Neuron (in vitro differentiated cells): ENCODE measurements at regions not wholly inside any gene's neighbourhood (a gene's known extent, or its start where the extent isn't known, plus 50 kb on each side); places are given as distances from the start of the nearest gene placed in this dataset.
"Not testable (repeated sequence)": the region's sequence is repeated elsewhere in the genome, so short reads cannot be mapped to it uniquely, and the experiment has no call there.

ENCODE experiments used
- H2AFZ ChIP-seq: one replicate; pipeline ENCODE4 v1.6.1; 2013; ENCODE audit warnings: low read depth, mild to moderate bottlenecking, inconsistent platforms, low read length, moderate library complexity
- H3K27me3 ChIP-seq: one replicate; pipeline ENCODE4 v1.6.1; 2013; ENCODE audit warnings: low read length; ENCODE audit not compliant: insufficient read depth
- H3K36me3 ChIP-seq: one replicate; pipeline ENCODE4 v1.6.1; 2013; ENCODE audit warnings: low read length; ENCODE audit not compliant: insufficient read depth
- H3K4me1 ChIP-seq: one replicate; pipeline ENCODE4 v1.6.1; 2013; ENCODE audit warnings: low read length; ENCODE audit not compliant: insufficient read depth
- H3K4me3 ChIP-seq: 2 replicates; pipeline ENCODE4 v1.5.1; 2013; ENCODE audit warnings: mild to moderate bottlenecking, low read length, moderate library complexity
- H3K9me3 ChIP-seq: one replicate; pipeline ENCODE4 v1.6.1; 2013; ENCODE audit warnings: low read length

GRCh38 chr4:138450546-138451275 is 208.6 kb upstream of the SLC7A11 start:
- no peak overlapping the region for H3K4me3 ChIP-seq
- H3K4me1 ChIP-seq = no peaks in the 10 kb centered on the region
- no peaks in the 10 kb centered on the region for H3K27me3 ChIP-seq
- no peaks in the 10 kb centered on the region for H3K36me3 ChIP-seq
- H3K9me3 ChIP-seq = no peaks in the 10 kb centered on the region
- no peak overlapping the region for H2AFZ ChIP-seq

- no peaks in the 10 kb centered on the region for H3K9me3 ChIP-seq
- H3K36me3 ChIP-seq = no peaks in the 10 kb centered on the region
- no peaks in the 10 kb centered on the region for H3K27me3 ChIP-seq
- H3K4me3 ChIP-seq = no peak overlapping the region
- H3K4me1 ChIP-seq = no peaks in the 10 kb centered on the region
- no peak overlapping the region for H2AFZ ChIP-seq
Observed at GRCh38 chr4:138449938-138450337, 207.8 kb upstream of the SLC7A11 start.

GRCh38 chr4:138448169-138448568 is 206.0 kb upstream of the SLC7A11 start:
- Histone ChIP-seq H3K4me1 (no peaks in the 10 kb centered on the region), H3K9me3 (no peaks in the 10 kb centered on the region), H3K36me3 (no peaks in the 10 kb centered on the region), H3K27me3 (no peaks in the 10 kb centered on the region), H3K4me3 (no peak overlapping the region), H2AFZ (no peak overlapping the region)

- Histone ChIP-seq H3K9me3 (no peaks in the 10 kb centered on the region), H3K4me1 (no peaks in the 10 kb centered on the region), H3K4me3 (no peak overlapping the region), H3K27me3 (no peaks in the 10 kb centered on the region), H2AFZ (no peak overlapping the region), H3K36me3 (no peaks in the 10 kb centered on the region)
Observed at GRCh38 chr4:138446456-138446855, 204.3 kb upstream of the SLC7A11 start.

- no peak overlapping the region for H2AFZ ChIP-seq
- H3K4me1 ChIP-seq = no peaks in the 10 kb centered on the region
- H3K27me3 ChIP-seq = no peaks in the 10 kb centered on the region
- no peak overlapping the region for H3K4me3 ChIP-seq
- H3K36me3 ChIP-seq = no peaks in the 10 kb centered on the region
- no peaks in the 10 kb centered on the region for H3K9me3 ChIP-seq
Observed at GRCh38 chr4:138445098-138445497, 202.9 kb upstream of the SLC7A11 start.

- Histone ChIP-seq H2AFZ (no peak overlapping the region), H3K36me3 (no peaks in the 10 kb centered on the region), H3K4me1 (no peaks in the 10 kb centered on the region), H3K27me3 (no peaks in the 10 kb centered on the region), H3K4me3 (no peak overlapping the region), H3K9me3 (no peaks in the 10 kb centered on the region)
Observed at GRCh38 chr4:138444260-138444659, 202.1 kb upstream of the SLC7A11 start.

GRCh38 chr4:138439143-138439581 is 197.0 kb upstream of the SLC7A11 start:
- no peaks in the 10 kb centered on the region for H3K4me1 ChIP-seq
- no peaks in the 10 kb centered on the region for H3K27me3 ChIP-seq
- no peak overlapping the region for H2AFZ ChIP-seq
- no peaks in the 10 kb centered on the region for H3K36me3 ChIP-seq
- no peak overlapping the region for H3K4me3 ChIP-seq
- H3K9me3 ChIP-seq = no peaks in the 10 kb centered on the region

- Histone ChIP-seq H3K27me3 (no peaks in the 10 kb centered on the region), H3K36me3 (no peaks in the 10 kb centered on the region), H3K4me3 (no peak overlapping the region), H3K9me3 (no peaks in the 10 kb centered on the region), H2AFZ (no peak overlapping the region), H3K4me1 (no peaks in the 10 kb centered on the region)
Observed at GRCh38 chr4:138438608-138439007, 196.5 kb upstream of the SLC7A11 start.

GRCh38 chr4:138437263-138437851 is 195.2 kb upstream of the SLC7A11 start:
- H2AFZ ChIP-seq = no peak overlapping the region
- no peaks in the 10 kb centered on the region for H3K27me3 ChIP-seq
- no peak overlapping the region for H3K4me3 ChIP-seq
- H3K9me3 ChIP-seq = no peaks in the 10 kb centered on the region
- no peaks in the 10 kb centered on the region for H3K4me1 ChIP-seq
- no peaks in the 10 kb centered on the region for H3K36me3 ChIP-seq

GRCh38 chr4:138435733-138436132 is 193.6 kb upstream of the SLC7A11 start:
- not testable (repeated sequence) for H3K4me1 ChIP-seq, H3K4me3 ChIP-seq, H3K9me3 ChIP-seq, H3K36me3 ChIP-seq, H2AFZ ChIP-seq, H3K27me3 ChIP-seq

GRCh38 chr4:138435046-138435445 is 192.9 kb upstream of the SLC7A11 start:
- H3K9me3 ChIP-seq, H3K4me1 ChIP-seq, H3K27me3 ChIP-seq, H2AFZ ChIP-seq, H3K36me3 ChIP-seq, H3K4me3 ChIP-seq: not testable (repeated sequence)

- Histone ChIP-seq H3K4me3 (no peak overlapping the region), H2AFZ (no peak overlapping the region), H3K27me3 (no peaks in the 10 kb centered on the region), H3K36me3 (no peaks in the 10 kb centered on the region), H3K9me3 (no peaks in the 10 kb centered on the region), H3K4me1 (no peaks in the 10 kb centered on the region)
Observed at GRCh38 chr4:138428611-138429010, 186.5 kb upstream of the SLC7A11 start.

- H3K4me1 ChIP-seq = no peaks in the 10 kb centered on the region
- H3K4me3 ChIP-seq = no peak overlapping the region
- no peaks in the 10 kb centered on the region for H3K36me3 ChIP-seq
- no peaks in the 10 kb centered on the region for H3K27me3 ChIP-seq
- H3K9me3 ChIP-seq = no peaks in the 10 kb centered on the region
- no peak overlapping the region for H2AFZ ChIP-seq
Observed at GRCh38 chr4:138426786-138427185, 184.6 kb upstream of the SLC7A11 start.

- Histone ChIP-seq H3K4me1 (no peaks in the 10 kb centered on the region), H3K4me3 (no peak overlapping the region), H3K36me3 (no peaks in the 10 kb centered on the region)
Observed at GRCh38 chr4:138420471-138420870, 178.3 kb upstream of the SLC7A11 start.

More at GRCh38 chr4:138420471-138420870, 178.3 kb upstream of the SLC7A11 start:
- Histone ChIP-seq H3K9me3 (no peaks in the 10 kb centered on the region), H3K27me3 (no peaks in the 10 kb centered on the region), H2AFZ (no peak overlapping the region)
